PC-3 (cell line): ENCODE measurements at regions not wholly inside any gene's neighbourhood (a gene's known extent, or its start where the extent isn't known, plus 50 kb on each side); places are given as distances from the start of the nearest gene placed in this dataset.

Experiments used
- ATAC-seq: fragments of 200-7000 bp; cut with Tn5 transposase; 2 replicates; pipeline ENCODE4 v1.9.1; 2020; ENCODE audit warnings: mild to moderate bottlenecking, moderate library complexity
- BruUV-seq: library from RNA; stranded (reverse); fragments of 400-500 nt; replicated peaks from 2 replicates; lab custom pipeline; 2021; lab: Mats Ljungman, UMichigan
- CTCF ChIA-PET: fragments of 300-600 bp; sonication (Branson Sonifier 250); formaldehyde crosslinking; loops from one replicate; lab custom pipeline; 2022; ENCODE audit warnings: antibody characterized with exemption; lab: Charles Lee
- POLR2A ChIA-PET: fragments of 300-600 bp; sonication (Branson Sonifier 250); formaldehyde crosslinking; loops from one replicate; lab custom pipeline; 2022; ENCODE audit warnings: antibody characterized with exemption; ENCODE audit not compliant: unreplicated experiment; lab: Charles Lee
- DNase-seq: peaks from one replicate; pipeline ENCODE4 v3.0.0-alpha.2; 2015
- H2AFZ ChIP-seq: fragments of 300-600 bp; sonication (generic); 2 replicates; pipeline ENCODE4 v1.6.0; 2016; ENCODE audit warnings: antibody characterized with exemption, low read length
- H3F3A ChIP-seq: fragments of 300-600 bp; sonication (generic); one replicate; pipeline ENCODE4 v1.6.0; 2017; ENCODE audit warnings: antibody characterized with exemption, low read length, control low read depth, mild to moderate bottlenecking; ENCODE audit not compliant: unreplicated experiment
- H3K27ac ChIP-seq: fragments of 300-600 bp; sonication (generic); 2 replicates; pipeline ENCODE4 v1.5.1; 2016; ENCODE audit warnings: mild to moderate bottlenecking, low read length
- H3K27me3 ChIP-seq: fragments of 300-600 bp; sonication (generic); 2 replicates; pipeline ENCODE4 v1.6.1; 2016; ENCODE audit warnings: low read length, mixed read lengths
- H3K36me3 ChIP-seq: fragments of 300-600 bp; sonication (generic); 2 replicates; pipeline ENCODE4 v1.6.1; 2016; ENCODE audit warnings: low read depth, mixed run types, low read length, mixed read lengths
- H3K4me1 ChIP-seq: fragments of 300-600 bp; sonication (generic); 2 replicates; pipeline ENCODE4 v1.5.1; 2016; ENCODE audit warnings: low read length; ENCODE audit not compliant: insufficient read depth
- H3K4me2 ChIP-seq: fragments of 300-600 bp; sonication (generic); 2 replicates; pipeline ENCODE4 v1.6.0; 2016; ENCODE audit warnings: low read length
- H3K4me3 ChIP-seq: fragments of 300-600 bp; sonication (generic); 2 replicates; pipeline ENCODE4 v1.5.1; 2016; ENCODE audit warnings: mild to moderate bottlenecking, low read length, mixed read lengths
- H3K79me2 ChIP-seq: fragments of 300-600 bp; sonication (generic); 2 replicates; pipeline ENCODE4 v1.6.1; 2017; ENCODE audit warnings: low read length, mixed read lengths
- H3K9ac ChIP-seq: fragments of 300-600 bp; sonication (generic); 2 replicates; pipeline ENCODE4 v1.6.0; 2016; ENCODE audit warnings: mild to moderate bottlenecking, low read length
- H3K9me2 ChIP-seq: fragments of 300-600 bp; sonication (generic); replicated peaks from 2 replicates; pipeline ENCODE4 v1.6.1; 2016; ENCODE audit warnings: mixed run types, low read length, mixed read lengths
- H3K9me3 ChIP-seq: fragments of 300-600 bp; sonication (generic); 2 replicates; pipeline ENCODE4 v1.6.1; 2016; ENCODE audit warnings: low read length, mixed read lengths
- H4K20me1 ChIP-seq: fragments of 300-600 bp; sonication (generic); 2 replicates; pipeline ENCODE4 v1.6.1; 2016; ENCODE audit warnings: low read length, mixed read lengths
- EZH2 ChIP-seq: fragments of 300-600 bp; sonication (generic); IDR thresholded peaks from one replicate; pipeline ENCODE4 v1.6.1; 2017; ENCODE audit warnings: antibody characterized with exemption, mild to moderate bottlenecking, low read length; ENCODE audit not compliant: unreplicated experiment
- EZH2phosphoT487 ChIP-seq: fragments of 300-600 bp; sonication (generic); IDR thresholded peaks from 2 replicates; pipeline ENCODE4 v1.6.1; 2018; ENCODE audit warnings: mild to moderate bottlenecking, antibody characterized with exemption, low read length, borderline replicate concordance
- intact Hi-C: fragments of 100-400 bp; cut with micrococcal nuclease; formaldehyde crosslinking; loops from 2 replicates; pipeline ENCODE4 v1.9.0; 2023
- TF ChIP-seq, protein P1 (sequence below): fragments of 300-600 bp; sonication (generic); conservative IDR thresholded peaks from 2 replicates; pipeline ENCODE4 v1.5.1; 2017; ENCODE audit warnings: antibody characterized with exemption, low read depth, mild to moderate bottlenecking, low read length

DNA sequence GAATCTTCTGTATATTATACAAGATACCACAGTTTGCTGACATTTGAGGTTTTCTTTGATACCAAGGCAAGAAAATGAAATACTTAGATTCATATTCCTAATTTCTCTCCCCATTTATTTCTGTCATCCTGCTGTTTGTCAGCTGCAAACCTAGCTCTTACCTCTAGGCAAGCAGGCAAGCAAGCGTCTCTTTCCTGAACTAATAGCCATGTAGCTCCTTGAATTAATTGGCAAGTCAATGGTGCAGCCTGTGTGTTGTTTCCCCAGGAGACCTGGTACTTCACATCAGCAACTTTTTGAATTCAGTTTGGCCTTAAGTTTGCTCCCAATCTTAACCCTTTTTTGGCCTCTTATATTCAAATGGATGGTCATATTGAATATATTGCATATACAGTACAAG, 573.6 kb upstream of the ARRDC3 start:
- H3K9ac ChIP-seq: no peak overlapping the region
- no peaks in the 10 kb centered on the region for H3K36me3 ChIP-seq
- H3K79me2 ChIP-seq: no peaks in the 10 kb centered on the region
- no peak for ATAC-seq
- H3K9me3 ChIP-seq: no peaks in the 10 kb centered on the region
- H2AFZ ChIP-seq: no peak overlapping the region
- H3K4me1 ChIP-seq: no peaks in the 10 kb centered on the region
- H3F3A ChIP-seq: no peaks in the 10 kb centered on the region
- no peaks in the 10 kb centered on the region for H3K9me2 ChIP-seq
- intact Hi-C loops: no loop called here
- DNase-seq: no peak
- CTCF ChIA-PET: no interaction called here
- no peak overlapping the region for H3K4me2 ChIP-seq
- H3K4me3 ChIP-seq: no peak overlapping the region
- TF ChIP-seq, protein P1, sequence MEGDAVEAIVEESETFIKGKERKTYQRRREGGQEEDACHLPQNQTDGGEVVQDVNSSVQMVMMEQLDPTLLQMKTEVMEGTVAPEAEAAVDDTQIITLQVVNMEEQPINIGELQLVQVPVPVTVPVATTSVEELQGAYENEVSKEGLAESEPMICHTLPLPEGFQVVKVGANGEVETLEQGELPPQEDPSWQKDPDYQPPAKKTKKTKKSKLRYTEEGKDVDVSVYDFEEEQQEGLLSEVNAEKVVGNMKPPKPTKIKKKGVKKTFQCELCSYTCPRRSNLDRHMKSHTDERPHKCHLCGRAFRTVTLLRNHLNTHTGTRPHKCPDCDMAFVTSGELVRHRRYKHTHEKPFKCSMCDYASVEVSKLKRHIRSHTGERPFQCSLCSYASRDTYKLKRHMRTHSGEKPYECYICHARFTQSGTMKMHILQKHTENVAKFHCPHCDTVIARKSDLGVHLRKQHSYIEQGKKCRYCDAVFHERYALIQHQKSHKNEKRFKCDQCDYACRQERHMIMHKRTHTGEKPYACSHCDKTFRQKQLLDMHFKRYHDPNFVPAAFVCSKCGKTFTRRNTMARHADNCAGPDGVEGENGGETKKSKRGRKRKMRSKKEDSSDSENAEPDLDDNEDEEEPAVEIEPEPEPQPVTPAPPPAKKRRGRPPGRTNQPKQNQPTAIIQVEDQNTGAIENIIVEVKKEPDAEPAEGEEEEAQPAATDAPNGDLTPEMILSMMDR: no peak
- TF ChIP-seq EZH2: no peak
- no peaks in the 10 kb centered on the region for H4K20me1 ChIP-seq
- H3K27me3 ChIP-seq: no peaks in the 10 kb centered on the region
- BruUV-seq: no TSS peak
- H3K27ac ChIP-seq: no peak overlapping the region
- POLR2A ChIA-PET: no interaction called here

DNA sequence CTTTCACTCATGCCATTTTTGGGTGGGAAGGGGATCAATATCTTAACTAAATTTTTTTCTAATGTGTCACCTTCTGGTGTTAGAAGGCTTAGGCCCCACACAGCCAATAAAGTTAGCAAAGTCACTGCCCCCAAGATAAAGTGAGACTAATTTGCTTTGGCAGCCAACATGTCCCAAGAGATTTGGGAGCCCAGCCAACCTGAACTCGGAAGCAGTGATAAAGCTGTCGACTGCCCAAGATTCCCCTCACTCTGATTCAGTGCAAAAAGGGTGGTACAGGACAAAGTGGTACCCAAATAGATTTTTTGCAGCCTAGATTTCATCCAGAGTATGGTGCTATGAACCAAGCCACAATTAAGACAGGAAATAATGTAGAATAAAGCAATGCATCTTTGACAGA, 572.5 kb upstream of the ARRDC3 start:
- TF ChIP-seq, protein P1: no peak
- TF ChIP-seq EZH2phosphoT487 (no peak), EZH2 (no peak)
- no peaks in the 10 kb centered on the region for H3F3A ChIP-seq
- CTCF ChIA-PET: no interaction called here
- H3K27me3 ChIP-seq: no peaks in the 10 kb centered on the region
- no peaks in the 10 kb centered on the region for H4K20me1 ChIP-seq
- ATAC-seq (no peak), DNase-seq (no peak)
- no peak overlapping the region for H3K4me2 ChIP-seq
- no peaks in the 10 kb centered on the region for H3K36me3 ChIP-seq
- POLR2A ChIA-PET: no interaction called here
- H3K9me2 ChIP-seq: no peaks in the 10 kb centered on the region
- no peaks in the 10 kb centered on the region for H3K4me1 ChIP-seq
- BruUV-seq: no TSS peak
- H3K9ac ChIP-seq: no peak overlapping the region
- H3K27ac ChIP-seq: no peak overlapping the region
- no peak overlapping the region for H2AFZ ChIP-seq
- intact Hi-C loops: no loop called here
- no peaks in the 10 kb centered on the region for H3K9me3 ChIP-seq
- H3K4me3 ChIP-seq: no peak overlapping the region
- no peaks in the 10 kb centered on the region for H3K79me2 ChIP-seq

DNA sequence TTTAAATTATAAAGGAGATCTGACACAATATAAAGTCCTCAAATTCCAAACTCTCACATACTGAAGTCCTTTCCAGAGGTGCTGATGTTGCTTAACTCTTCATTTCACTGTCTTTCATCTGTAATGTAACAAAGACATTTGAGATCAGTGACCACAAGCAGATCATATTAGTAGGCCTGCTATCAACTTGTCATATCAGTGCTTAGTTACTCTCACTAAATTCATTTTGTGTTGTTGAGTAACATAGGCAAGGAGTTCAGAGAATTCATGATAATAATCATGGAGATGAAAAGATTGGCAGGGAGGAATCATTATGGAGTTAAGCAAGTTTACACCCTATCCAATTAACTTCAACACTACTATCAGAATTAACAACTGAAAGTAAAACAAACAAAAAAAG, 571.0 kb upstream of the ARRDC3 start:
- ChIA-PET CTCF (no interaction called here), POLR2A (no interaction called here)
- Histone ChIP-seq H3K36me3 (no peaks in the 10 kb centered on the region), H3K27ac (no peak overlapping the region), H3K4me3 (no peak overlapping the region), H3K27me3 (no peaks in the 10 kb centered on the region), H3K9ac (no peak overlapping the region), H3K79me2 (no peaks in the 10 kb centered on the region), H3K9me3 (no peaks in the 10 kb centered on the region), H3K9me2 (no peaks in the 10 kb centered on the region), H3K4me2 (no peak overlapping the region), H3K4me1 (no peaks in the 10 kb centered on the region), H3F3A (no peaks in the 10 kb centered on the region), H4K20me1 (no peaks in the 10 kb centered on the region), H2AFZ (no peak overlapping the region)
- BruUV-seq: no TSS peak
- DNase-seq: no peak
- ATAC-seq: no peak
- TF ChIP-seq EZH2: no peak
- no peak for TF ChIP-seq EZH2phosphoT487
- TF ChIP-seq, protein P1: no peak
- intact Hi-C loops: no loop called here
